OCI-LY1 (cell line): ENCODE measurements at regions not wholly inside any gene's neighbourhood (a gene's known extent, or its start where the extent isn't known, plus 50 kb on each side); places are given as distances from the start of the nearest gene placed in this dataset.

ENCODE experiments used
- H2AFZ ChIP-seq: fragments of 200-600 bp; sonication (generic), shearing (Covaris generic); 2 replicates; pipeline ENCODE4 v1.6.0; 2014; ENCODE audit warnings: antibody characterized with exemption, mild to moderate bottlenecking, low read length
- H3F3A ChIP-seq: fragments of 200-600 bp; sonication (generic), shearing (Covaris generic); 2 replicates; pipeline ENCODE4 v1.6.0; 2014; ENCODE audit warnings: mild to moderate bottlenecking, antibody characterized with exemption, low read length, moderate library complexity; ENCODE audit not compliant: insufficient read depth
- H3K27ac ChIP-seq: fragments of 200-600 bp; sonication (generic); 2 replicates; pipeline ENCODE4 v1.5.1; 2014; ENCODE audit warnings: low read length, mixed run types, mild to moderate bottlenecking, low read depth; ENCODE audit not compliant: poor library complexity, severe bottlenecking
- H3K27me3 ChIP-seq: fragments of 200-600 bp; sonication (generic); 2 replicates; pipeline ENCODE4 v1.6.0; 2014; ENCODE audit warnings: antibody characterized with exemption, mild to moderate bottlenecking, low read length, moderate library complexity; ENCODE audit not compliant: insufficient read depth
- H3K36me3 ChIP-seq: fragments of 200-600 bp; sonication (generic); 2 replicates; pipeline ENCODE4 v1.6.1; 2014; ENCODE audit warnings: mild to moderate bottlenecking, antibody characterized with exemption, low read length, moderate library complexity, mixed read lengths; ENCODE audit not compliant: insufficient read depth
- H3K4me1 ChIP-seq: fragments of 200-600 bp; sonication (generic); 2 replicates; pipeline ENCODE4 v1.5.1; 2014; ENCODE audit warnings: mild to moderate bottlenecking, low read length, moderate library complexity; ENCODE audit not compliant: insufficient read depth, severe bottlenecking
- H3K4me2 ChIP-seq: fragments of 200-600 bp; sonication (generic), shearing (Covaris generic); 2 replicates; pipeline ENCODE4 v1.6.1; 2014; ENCODE audit warnings: low read length
- H3K4me3 ChIP-seq: fragments of 200-600 bp; sonication (generic); 2 replicates; pipeline ENCODE4 v1.5.1; 2014; ENCODE audit warnings: low read length, low read depth, mild to moderate bottlenecking, mixed read lengths; ENCODE audit not compliant: poor library complexity, severe bottlenecking
- H3K79me2 ChIP-seq: fragments of 200-600 bp; shearing (Covaris generic); 2 replicates; pipeline ENCODE4 v1.6.1; 2016; ENCODE audit warnings: mixed run types, low read length, mixed read lengths; ENCODE audit not compliant: insufficient read depth
- H3K9ac ChIP-seq: fragments of 200-600 bp; sonication (generic), shearing (Covaris generic); 2 replicates; pipeline ENCODE4 v1.6.1; 2014; ENCODE audit warnings: mild to moderate bottlenecking, low read length, mixed read lengths
- H3K9me2 ChIP-seq: fragments of 200-600 bp; sonication (generic), shearing (Covaris generic); 2 replicates; pipeline ENCODE4 v1.6.1; 2014; ENCODE audit warnings: low read depth, mild to moderate bottlenecking, low read length, mixed read lengths
- H3K9me3 ChIP-seq: fragments of 200-600 bp; shearing (Covaris generic); 2 replicates; pipeline ENCODE4 v1.6.1; 2014; ENCODE audit warnings: low read length, mixed read lengths
- H4K20me1 ChIP-seq: fragments of 200-600 bp; sonication (generic), shearing (Covaris generic); 2 replicates; pipeline ENCODE4 v1.6.0; 2016; ENCODE audit warnings: mild to moderate bottlenecking, low read length; ENCODE audit not compliant: insufficient read depth
- EZH2 ChIP-seq: fragments of 200-600 bp; sonication (generic), shearing (Covaris generic); IDR thresholded peaks from 2 replicates; pipeline ENCODE4 v1.8.0; 2017; ENCODE audit warnings: borderline replicate concordance, mixed run types, mild to moderate bottlenecking, antibody characterized with exemption, low read length, moderate library complexity, mixed read lengths
- TF ChIP-seq, protein P1 (sequence below): fragments of 200-600 bp; sonication (generic), shearing (Covaris generic); IDR thresholded peaks from 2 replicates; pipeline ENCODE4 v1.5.1; 2017; ENCODE audit warnings: mild to moderate bottlenecking, antibody characterized with exemption, low read length, moderate library complexity, mixed read lengths

DNA sequence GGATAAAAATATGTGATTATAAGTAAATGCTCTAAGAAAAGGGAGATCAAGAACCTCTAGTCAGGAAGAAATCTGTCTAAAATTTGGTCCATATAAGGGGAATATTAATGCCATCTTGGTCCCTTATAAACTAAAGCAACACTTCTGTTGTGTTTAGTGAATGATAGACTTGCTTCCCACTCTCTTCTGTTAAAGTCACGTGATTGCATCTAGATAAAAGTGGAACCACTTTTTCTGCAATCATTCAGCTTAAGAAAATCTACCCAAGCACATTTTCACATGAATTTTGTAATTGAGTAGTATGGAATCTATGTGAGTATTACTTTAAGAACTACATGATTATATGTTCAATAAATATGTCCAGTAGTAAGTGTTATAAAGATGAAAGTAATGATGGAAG is 782.9 kb upstream of the MIR17HG start:
- Histone ChIP-seq H3K4me1 (no peaks in the 10 kb centered on the region), H3K4me3 (no peak overlapping the region), H4K20me1 (no peaks in the 10 kb centered on the region; the same call in 1 of the 2 replicates), H3K27ac (no peak overlapping the region), H3K36me3 (no peaks in the 10 kb centered on the region), H3K4me2 (no peak overlapping the region), H3K9ac (no peak overlapping the region), H3K9me3 (no peaks in the 10 kb centered on the region), H3F3A (no peaks in the 10 kb centered on the region), H3K9me2 (no peaks in the 10 kb centered on the region), H2AFZ (no peak overlapping the region), H3K27me3 (no peaks in the 10 kb centered on the region), H3K79me2 (no peaks in the 10 kb centered on the region)
- TF ChIP-seq EZH2: no peak
- TF ChIP-seq, protein P1, sequence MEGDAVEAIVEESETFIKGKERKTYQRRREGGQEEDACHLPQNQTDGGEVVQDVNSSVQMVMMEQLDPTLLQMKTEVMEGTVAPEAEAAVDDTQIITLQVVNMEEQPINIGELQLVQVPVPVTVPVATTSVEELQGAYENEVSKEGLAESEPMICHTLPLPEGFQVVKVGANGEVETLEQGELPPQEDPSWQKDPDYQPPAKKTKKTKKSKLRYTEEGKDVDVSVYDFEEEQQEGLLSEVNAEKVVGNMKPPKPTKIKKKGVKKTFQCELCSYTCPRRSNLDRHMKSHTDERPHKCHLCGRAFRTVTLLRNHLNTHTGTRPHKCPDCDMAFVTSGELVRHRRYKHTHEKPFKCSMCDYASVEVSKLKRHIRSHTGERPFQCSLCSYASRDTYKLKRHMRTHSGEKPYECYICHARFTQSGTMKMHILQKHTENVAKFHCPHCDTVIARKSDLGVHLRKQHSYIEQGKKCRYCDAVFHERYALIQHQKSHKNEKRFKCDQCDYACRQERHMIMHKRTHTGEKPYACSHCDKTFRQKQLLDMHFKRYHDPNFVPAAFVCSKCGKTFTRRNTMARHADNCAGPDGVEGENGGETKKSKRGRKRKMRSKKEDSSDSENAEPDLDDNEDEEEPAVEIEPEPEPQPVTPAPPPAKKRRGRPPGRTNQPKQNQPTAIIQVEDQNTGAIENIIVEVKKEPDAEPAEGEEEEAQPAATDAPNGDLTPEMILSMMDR: no peak

DNA sequence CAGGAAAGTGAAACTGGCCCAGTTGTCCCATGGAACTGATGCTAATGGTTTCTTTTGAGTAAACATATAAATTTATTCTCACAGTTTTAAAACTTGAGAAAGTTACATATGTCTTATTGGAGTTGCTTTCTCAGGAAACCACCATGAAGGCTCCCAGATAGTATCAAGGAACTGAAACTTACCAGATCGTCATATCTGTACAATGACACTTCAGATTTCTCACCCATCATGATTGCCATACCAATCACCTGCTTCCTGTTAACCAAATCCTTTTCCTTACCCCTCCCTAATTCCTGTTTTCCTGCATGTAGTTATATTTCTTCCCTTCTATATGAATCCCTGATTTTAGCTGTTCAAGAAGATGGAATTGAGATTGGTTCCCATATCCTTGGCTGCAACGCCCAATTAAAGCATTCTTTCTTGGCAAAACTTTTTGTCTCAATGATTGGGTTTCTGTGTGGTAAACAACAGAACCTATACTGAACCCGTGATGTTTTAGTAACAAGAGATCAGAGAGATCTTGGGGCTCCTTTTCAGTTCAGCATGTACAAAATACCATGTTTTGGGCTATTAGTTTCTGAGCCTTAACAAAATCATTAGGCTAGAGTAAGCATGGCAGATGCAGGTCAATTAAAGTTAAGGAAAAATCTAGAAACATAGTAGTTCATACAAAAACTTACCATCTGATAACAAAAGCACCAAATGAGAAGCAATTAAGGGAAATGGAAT is 781.3 kb upstream of the MIR17HG start:
- TF ChIP-seq, protein P1: no peak
- no peak for TF ChIP-seq EZH2
- H3K27me3 ChIP-seq: no peaks in the 10 kb centered on the region
- no peak overlapping the region for H3K27ac ChIP-seq
- H3F3A ChIP-seq: no peaks in the 10 kb centered on the region
- no peak overlapping the region for H2AFZ ChIP-seq
- no peaks in the 10 kb centered on the region for H3K9me2 ChIP-seq
- no peaks in the 10 kb centered on the region for H3K4me1 ChIP-seq
- H3K9ac ChIP-seq: no peak overlapping the region
- no peak overlapping the region for H3K4me2 ChIP-seq
- no peaks in the 10 kb centered on the region for H3K36me3 ChIP-seq
- no peaks in the 10 kb centered on the region for H3K79me2 ChIP-seq
- no peaks in the 10 kb centered on the region; the same call in 1 of the 2 replicates for H4K20me1 ChIP-seq
- no peak overlapping the region for H3K4me3 ChIP-seq
- no peaks in the 10 kb centered on the region for H3K9me3 ChIP-seq

DNA sequence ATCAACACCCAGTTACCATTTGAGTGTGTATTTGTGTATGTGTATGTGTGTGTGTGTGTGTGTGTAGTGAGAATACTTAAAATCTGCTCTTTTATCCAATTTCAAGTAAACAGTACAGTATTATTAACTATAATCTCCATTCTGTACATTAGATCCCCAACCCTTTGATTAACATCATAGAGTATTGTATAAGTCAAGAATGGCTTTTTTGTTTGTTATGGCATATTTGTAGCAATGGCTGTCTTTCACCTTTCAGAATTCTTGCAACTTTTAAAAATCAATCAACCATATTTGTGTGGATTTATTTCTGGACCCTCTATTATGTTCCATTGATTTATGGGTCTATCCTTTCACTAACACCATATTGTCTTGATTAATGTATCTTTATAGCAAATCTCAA is 779.3 kb upstream of the MIR17HG start:
- no peaks in the 10 kb centered on the region for H3K36me3 ChIP-seq
- no peaks in the 10 kb centered on the region for H3K79me2 ChIP-seq
- no peaks in the 10 kb centered on the region for H3K9me2 ChIP-seq
- no peaks in the 10 kb centered on the region for H3F3A ChIP-seq
- TF ChIP-seq, protein P1: no peak
- no peak for TF ChIP-seq EZH2
- no peak overlapping the region for H3K27ac ChIP-seq
- no peak overlapping the region for H3K9ac ChIP-seq
- H3K9me3 ChIP-seq: no peaks in the 10 kb centered on the region
- no peaks in the 10 kb centered on the region for H3K27me3 ChIP-seq
- H3K4me1 ChIP-seq: no peaks in the 10 kb centered on the region
- no peak overlapping the region for H3K4me2 ChIP-seq
- no peak overlapping the region for H2AFZ ChIP-seq
- H3K4me3 ChIP-seq: no peak overlapping the region
- no peaks in the 10 kb centered on the region; the same call in 1 of the 2 replicates for H4K20me1 ChIP-seq
